ENCODE measurements at regions not wholly inside any gene's neighbourhood (a gene's known extent, or its start where the extent isn't known, plus 50 kb on each side); places are given as distances from the start of the nearest gene placed in this dataset.
"Not testable (repeated sequence)": the region's sequence is repeated elsewhere in the genome, so short reads cannot be mapped to it uniquely, and the experiment has no call there.

DNA sequence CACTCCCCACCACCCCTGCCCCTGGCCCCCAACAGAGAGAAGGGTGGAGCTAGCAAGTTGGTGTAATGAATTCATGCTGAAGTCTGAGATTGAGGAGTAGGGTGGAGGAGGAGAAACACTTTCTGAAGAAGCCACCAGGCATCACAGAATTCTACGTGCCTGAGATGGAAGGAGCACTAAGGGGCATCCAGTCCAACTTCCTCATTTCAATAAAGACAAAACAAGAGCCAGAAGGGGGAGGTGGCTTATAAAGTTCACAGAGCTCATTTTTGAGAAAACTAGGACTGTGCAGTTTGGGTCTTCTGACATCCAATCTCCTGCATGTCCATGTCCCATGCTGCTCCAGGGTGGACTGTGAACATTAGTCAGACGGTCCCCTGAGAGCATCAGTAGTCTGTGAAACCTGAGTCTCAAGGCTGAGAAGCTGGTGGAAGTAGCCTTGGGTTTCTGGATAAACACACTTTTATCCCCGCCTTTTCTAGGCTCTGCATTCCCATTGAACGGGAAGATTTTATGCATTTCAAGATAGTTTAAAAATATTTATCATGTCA is 77.7 kb downstream of the TRIM43 start:
- DNase-seq = no peak
- H3K9me3 Mint-ChIP-seq (ENCODE audit: unreplicated experiment) = peaks cover 6% of the 10 kb centered on the region
- H3K27me3 Mint-ChIP-seq (ENCODE audit: unreplicated experiment) = peaks cover 2% of the 10 kb centered on the region
- H3K36me3 Mint-ChIP-seq (ENCODE audit: unreplicated experiment) = no peaks in the 10 kb centered on the region
- no peak overlapping the region for H3K27ac Mint-ChIP-seq (ENCODE audit: unreplicated experiment)
- no peak overlapping the region for H3K4me3 Mint-ChIP-seq (ENCODE audit: unreplicated experiment)
- TF ChIP-seq, protein P1, sequence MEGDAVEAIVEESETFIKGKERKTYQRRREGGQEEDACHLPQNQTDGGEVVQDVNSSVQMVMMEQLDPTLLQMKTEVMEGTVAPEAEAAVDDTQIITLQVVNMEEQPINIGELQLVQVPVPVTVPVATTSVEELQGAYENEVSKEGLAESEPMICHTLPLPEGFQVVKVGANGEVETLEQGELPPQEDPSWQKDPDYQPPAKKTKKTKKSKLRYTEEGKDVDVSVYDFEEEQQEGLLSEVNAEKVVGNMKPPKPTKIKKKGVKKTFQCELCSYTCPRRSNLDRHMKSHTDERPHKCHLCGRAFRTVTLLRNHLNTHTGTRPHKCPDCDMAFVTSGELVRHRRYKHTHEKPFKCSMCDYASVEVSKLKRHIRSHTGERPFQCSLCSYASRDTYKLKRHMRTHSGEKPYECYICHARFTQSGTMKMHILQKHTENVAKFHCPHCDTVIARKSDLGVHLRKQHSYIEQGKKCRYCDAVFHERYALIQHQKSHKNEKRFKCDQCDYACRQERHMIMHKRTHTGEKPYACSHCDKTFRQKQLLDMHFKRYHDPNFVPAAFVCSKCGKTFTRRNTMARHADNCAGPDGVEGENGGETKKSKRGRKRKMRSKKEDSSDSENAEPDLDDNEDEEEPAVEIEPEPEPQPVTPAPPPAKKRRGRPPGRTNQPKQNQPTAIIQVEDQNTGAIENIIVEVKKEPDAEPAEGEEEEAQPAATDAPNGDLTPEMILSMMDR (IDR thresholded peaks at IDR 0.05; ENCODE audit: partially characterized antibody, unreplicated experiment) = no peak
- peaks cover 13% of the 10 kb centered on the region for H3K4me1 Mint-ChIP-seq (ENCODE audit: low read depth, unreplicated experiment)

- Mint-ChIP-seq H3K9me3 (ENCODE audit: unreplicated experiment) (peaks cover 6% of the 10 kb centered on the region), H3K4me3 (ENCODE audit: unreplicated experiment) (no peak overlapping the region), H3K36me3 (ENCODE audit: unreplicated experiment) (no peaks in the 10 kb centered on the region), H3K4me1 (ENCODE audit: low read depth, unreplicated experiment) (peaks cover 13% of the 10 kb centered on the region), H3K27ac (ENCODE audit: unreplicated experiment) (no peak overlapping the region), H3K27me3 (ENCODE audit: unreplicated experiment) (peaks cover 2% of the 10 kb centered on the region)
- DNase-seq = no peak
- TF ChIP-seq, protein P1 (IDR thresholded peaks at IDR 0.05; ENCODE audit: partially characterized antibody, unreplicated experiment) = no peak
Observed at GRCh38 chr2:95670167-95670566, 78.4 kb downstream of the TRIM43 start.

DNA sequence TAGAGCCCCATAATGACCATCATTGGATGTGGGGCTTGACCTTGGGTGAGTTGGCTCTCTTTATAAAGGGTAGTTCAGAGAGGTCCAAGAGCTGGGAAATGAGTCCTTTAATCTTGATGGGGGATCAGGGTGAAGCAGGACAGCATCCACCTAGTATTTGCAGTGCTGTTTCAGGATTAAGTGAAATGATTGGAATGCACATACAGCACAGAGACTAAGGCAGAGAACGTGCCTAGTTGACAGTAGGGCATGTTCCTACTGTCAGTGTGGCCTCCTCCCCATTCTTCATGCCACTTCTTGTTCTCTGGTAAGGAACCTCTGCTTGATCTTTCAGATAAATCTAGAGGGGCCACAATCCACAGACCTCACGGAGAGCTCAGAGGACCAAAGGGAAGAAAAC is 78.9 kb downstream of the TRIM43 start:
- Mint-ChIP-seq H3K4me1 (ENCODE audit: low read depth, unreplicated experiment) (peaks cover 13% of the 10 kb centered on the region), H3K27ac (ENCODE audit: unreplicated experiment) (no peak overlapping the region), H3K27me3 (ENCODE audit: unreplicated experiment) (peaks cover 4% of the 10 kb centered on the region), H3K9me3 (ENCODE audit: unreplicated experiment) (peaks cover 6% of the 10 kb centered on the region), H3K36me3 (ENCODE audit: unreplicated experiment) (no peaks in the 10 kb centered on the region), H3K4me3 (ENCODE audit: unreplicated experiment) (no peak overlapping the region)
- TF ChIP-seq, protein P1 (IDR thresholded peaks at IDR 0.05; ENCODE audit: partially characterized antibody, unreplicated experiment) = no peak
- DNase-seq = no peak

DNA sequence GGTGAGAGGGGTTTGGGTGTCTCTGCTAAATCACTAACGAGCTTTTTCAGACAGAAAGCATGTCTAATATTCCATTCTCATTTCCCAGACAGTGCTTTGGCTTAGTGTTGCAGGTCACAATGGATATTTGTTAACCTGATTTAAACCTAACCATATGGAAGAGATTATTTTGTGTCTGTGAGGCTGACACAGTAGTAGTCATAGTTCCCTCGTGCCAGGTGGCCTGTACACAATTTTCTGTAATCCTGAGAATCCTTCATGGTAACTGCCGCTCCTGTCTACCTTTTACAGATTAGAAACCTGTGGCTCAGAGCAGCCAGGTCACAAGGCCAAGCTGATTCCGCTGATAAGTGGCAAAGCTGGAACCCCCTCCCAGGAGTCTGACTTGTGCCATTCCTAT is 79.4 kb downstream of the TRIM43 start:
- not testable (repeated sequence) for H3K27me3 Mint-ChIP-seq (ENCODE audit: unreplicated experiment); H3K9me3 Mint-ChIP-seq (ENCODE audit: unreplicated experiment); DNase-seq; H3K36me3 Mint-ChIP-seq (ENCODE audit: unreplicated experiment); H3K27ac Mint-ChIP-seq (ENCODE audit: unreplicated experiment); H3K4me3 Mint-ChIP-seq (ENCODE audit: unreplicated experiment)
- peaks cover 11% of the 10 kb centered on the region for H3K4me1 Mint-ChIP-seq (ENCODE audit: low read depth, unreplicated experiment)

- not testable (repeated sequence) for H3K4me3 Mint-ChIP-seq (ENCODE audit: unreplicated experiment); H3K36me3 Mint-ChIP-seq (ENCODE audit: unreplicated experiment); H3K4me1 Mint-ChIP-seq (ENCODE audit: low read depth, unreplicated experiment); H3K27ac Mint-ChIP-seq (ENCODE audit: unreplicated experiment); DNase-seq; H3K9me3 Mint-ChIP-seq (ENCODE audit: unreplicated experiment); H3K27me3 Mint-ChIP-seq (ENCODE audit: unreplicated experiment)
Observed at GRCh38 chr2:95671992-95672391, 80.2 kb downstream of the TRIM43 start.

GRCh38 chr2:95672500-95672899 is 80.7 kb downstream of the TRIM43 start:
- H3K4me1 Mint-ChIP-seq (ENCODE audit: low read depth, unreplicated experiment); H3K4me3 Mint-ChIP-seq (ENCODE audit: unreplicated experiment); H3K9me3 Mint-ChIP-seq (ENCODE audit: unreplicated experiment); DNase-seq; H3K36me3 Mint-ChIP-seq (ENCODE audit: unreplicated experiment); H3K27ac Mint-ChIP-seq (ENCODE audit: unreplicated experiment); H3K27me3 Mint-ChIP-seq (ENCODE audit: unreplicated experiment): not testable (repeated sequence)

Measured in glutamatergic neuron (in vitro differentiated cells).